Uterus (tissue), 3 donors: ENCODE measurements at regions not wholly inside any gene's neighbourhood (a gene's known extent, or its start where the extent isn't known, plus 50 kb on each side); places are given as distances from the start of the nearest gene placed in this dataset.

Experiments
- DNase-seq, 2 donors: peaks; one replicate each; pipeline ENCODE4 v3.0.0-alpha.2; 2019 to 2020
- H3K27ac ChIP-seq, 2 donors: fragments of 200-600 bp; sonication (generic); 1 replicate in 1 of 2; 2 replicates in 1 of 2; pipeline ENCODE4 v1.5.1; 2016 to 2018
- H3K27me3 ChIP-seq, 2 donors: fragments of 200-600 bp; sonication (generic); one replicate each; pipeline ENCODE4 v1.5.1; 2018 to 2019; ENCODE audit warnings: control low read depth in 1 of 2
- H3K36me3 ChIP-seq, 2 donors: fragments of 200-600 bp; sonication (generic); one replicate each; pipeline ENCODE4 v1.5.1; 2019; ENCODE audit warnings: control low read depth in 1 of 2
- H3K4me1 ChIP-seq, 2 donors: fragments of 200-600 bp; sonication (generic); one replicate each; pipeline ENCODE4 v1.5.1; 2018 to 2019; ENCODE audit warnings: control low read depth in 1 of 2
- H3K4me3 ChIP-seq, 2 donors: fragments of 200-600 bp; sonication (generic); 1 replicate in 1 of 2; 2 replicates in 1 of 2; pipeline ENCODE4 v1.5.1; 2018 to 2019; ENCODE audit warnings: mild to moderate bottlenecking in 1 of 2
- H3K9me3 ChIP-seq, 2 donors: fragments of 200-600 bp; sonication (generic); one replicate each; pipeline ENCODE4 v1.5.1; 2019; ENCODE audit warnings: control low read depth in 1 of 2
- POLR2A ChIP-seq, 2 donors: fragments of 450-650 bp; IDR thresholded peaks; one replicate each; pipeline ENCODE4 v1.6.1; 2016; ENCODE audit warnings: antibody characterized with exemption in 2 of 2, mild to moderate bottlenecking in 1 of 2, moderate library complexity in 1 of 2
- intact Hi-C: fragments of 100-400 bp; cut with DNase I; formaldehyde crosslinking; loops from one replicate; pipeline ENCODE4 v1.15.1; 2023; ENCODE audit warnings: low total_unique reads
- TF ChIP-seq, protein P1 (sequence below), 4 experiments: fragments of 200-600 bp in 2 of 4; fragments of 450-650 bp in 2 of 4; sonication (generic) in 2 of 4; IDR thresholded peaks; one replicate each; pipeline ENCODE4 v1.5.1; 2016 to 2019; ENCODE audit warnings: antibody characterized with exemption in 4 of 4, mild to moderate bottlenecking in 2 of 4, moderate library complexity in 1 of 4
- donor health status: DM: yes; HTN: yes; CAD: no.

- no peaks in the 10 kb centered on the region for H3K27me3 ChIP-seq
- no peaks in the 10 kb centered on the region for H3K36me3 ChIP-seq
- intact Hi-C loops, result no loop called here
- H3K27ac ChIP-seq, result no peak overlapping the region
- no peak overlapping the region for H3K4me3 ChIP-seq
- H3K9me3 ChIP-seq, result no peaks in the 10 kb centered on the region
- DNase-seq, result no peak
- TF ChIP-seq, protein P1, sequence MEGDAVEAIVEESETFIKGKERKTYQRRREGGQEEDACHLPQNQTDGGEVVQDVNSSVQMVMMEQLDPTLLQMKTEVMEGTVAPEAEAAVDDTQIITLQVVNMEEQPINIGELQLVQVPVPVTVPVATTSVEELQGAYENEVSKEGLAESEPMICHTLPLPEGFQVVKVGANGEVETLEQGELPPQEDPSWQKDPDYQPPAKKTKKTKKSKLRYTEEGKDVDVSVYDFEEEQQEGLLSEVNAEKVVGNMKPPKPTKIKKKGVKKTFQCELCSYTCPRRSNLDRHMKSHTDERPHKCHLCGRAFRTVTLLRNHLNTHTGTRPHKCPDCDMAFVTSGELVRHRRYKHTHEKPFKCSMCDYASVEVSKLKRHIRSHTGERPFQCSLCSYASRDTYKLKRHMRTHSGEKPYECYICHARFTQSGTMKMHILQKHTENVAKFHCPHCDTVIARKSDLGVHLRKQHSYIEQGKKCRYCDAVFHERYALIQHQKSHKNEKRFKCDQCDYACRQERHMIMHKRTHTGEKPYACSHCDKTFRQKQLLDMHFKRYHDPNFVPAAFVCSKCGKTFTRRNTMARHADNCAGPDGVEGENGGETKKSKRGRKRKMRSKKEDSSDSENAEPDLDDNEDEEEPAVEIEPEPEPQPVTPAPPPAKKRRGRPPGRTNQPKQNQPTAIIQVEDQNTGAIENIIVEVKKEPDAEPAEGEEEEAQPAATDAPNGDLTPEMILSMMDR (IDR thresholded peaks at IDR 0.05), result no peak
- TF ChIP-seq POLR2A (IDR thresholded peaks at IDR 0.05), result no peak
- no peaks in the 10 kb centered on the region for H3K4me1 ChIP-seq
Measured at GRCh38 chr22:48025096-48025495, 1262.6 kb downstream of the TBC1D22A start.

DNA sequence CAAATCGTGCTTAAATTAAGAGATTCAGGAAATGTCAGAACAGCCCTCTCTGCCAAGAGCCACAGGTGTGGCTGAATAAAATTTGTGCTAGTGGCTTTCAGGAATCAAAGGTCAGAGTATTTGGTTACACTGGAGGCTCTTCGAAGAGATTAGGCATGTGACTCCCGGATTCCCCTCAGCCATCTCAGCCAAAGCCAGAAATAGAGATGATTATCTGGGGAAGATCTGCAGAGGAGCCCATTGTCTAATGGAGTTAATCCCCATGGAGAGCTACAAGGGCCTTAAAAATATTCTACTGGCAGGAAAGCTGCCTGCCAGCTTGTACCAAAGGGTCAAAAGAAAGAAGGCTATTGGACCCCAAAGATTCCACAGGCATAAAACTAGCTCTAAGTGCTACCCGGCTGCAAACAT, 1259.5 kb downstream of the TBC1D22A start:
- intact Hi-C loops, result no loop called here
- Histone ChIP-seq H3K4me1 (no peaks in the 10 kb centered on the region), H3K27me3 (no peaks in the 10 kb centered on the region), H3K36me3 (no peaks in the 10 kb centered on the region), H3K4me3 (no peak overlapping the region), H3K27ac (no peak overlapping the region), H3K9me3 (no peaks in the 10 kb centered on the region)
- TF ChIP-seq, protein P1 (IDR thresholded peaks at IDR 0.05), result no peak
- TF ChIP-seq POLR2A (IDR thresholded peaks at IDR 0.05), result no peak
- no peak for DNase-seq

GRCh38 chr22:48018346-48018745, 1255.9 kb downstream of the TBC1D22A start:
- no peak overlapping the region for H3K27ac ChIP-seq
- intact Hi-C loops, result no loop called here
- H3K4me1 ChIP-seq, result no peaks in the 10 kb centered on the region
- no peaks in the 10 kb centered on the region for H3K27me3 ChIP-seq
- no peak for TF ChIP-seq POLR2A (IDR thresholded peaks at IDR 0.05)
- TF ChIP-seq, protein P1 (IDR thresholded peaks at IDR 0.05), result no peak
- no peak overlapping the region for H3K4me3 ChIP-seq
- H3K36me3 ChIP-seq, result no peaks in the 10 kb centered on the region
- H3K9me3 ChIP-seq, result no peaks in the 10 kb centered on the region
- no peak for DNase-seq

DNA sequence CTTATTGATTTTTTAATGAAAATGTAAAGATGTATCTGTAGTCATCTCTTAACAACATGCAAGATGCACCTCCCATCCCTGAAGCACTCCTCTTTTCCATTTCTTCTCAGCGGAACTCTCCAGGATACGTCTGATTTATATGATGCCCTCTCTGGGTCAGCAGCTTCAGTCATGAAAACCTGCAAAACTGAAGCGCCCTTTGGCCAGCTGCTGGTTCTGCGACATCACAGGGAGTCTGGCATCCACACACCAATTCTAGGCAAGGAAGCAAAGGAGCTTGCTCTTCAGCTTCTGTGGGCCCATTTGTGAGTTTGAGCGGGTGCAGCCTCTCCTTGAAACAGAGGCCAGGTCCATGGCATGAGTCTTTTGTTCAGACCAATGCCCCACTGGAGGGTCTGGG, 1253.3 kb downstream of the TBC1D22A start:
- H3K4me3 ChIP-seq, result no peak overlapping the region
- no peak overlapping the region for H3K27ac ChIP-seq
- no peaks in the 10 kb centered on the region for H3K27me3 ChIP-seq
- no peaks in the 10 kb centered on the region for H3K4me1 ChIP-seq
- no peaks in the 10 kb centered on the region for H3K9me3 ChIP-seq
- intact Hi-C loops, result no loop called here
- TF ChIP-seq POLR2A (IDR thresholded peaks at IDR 0.05), result no peak
- TF ChIP-seq, protein P1 (IDR thresholded peaks at IDR 0.05), result no peak
- H3K36me3 ChIP-seq, result no peaks in the 10 kb centered on the region
- DNase-seq, result no peak

DNA sequence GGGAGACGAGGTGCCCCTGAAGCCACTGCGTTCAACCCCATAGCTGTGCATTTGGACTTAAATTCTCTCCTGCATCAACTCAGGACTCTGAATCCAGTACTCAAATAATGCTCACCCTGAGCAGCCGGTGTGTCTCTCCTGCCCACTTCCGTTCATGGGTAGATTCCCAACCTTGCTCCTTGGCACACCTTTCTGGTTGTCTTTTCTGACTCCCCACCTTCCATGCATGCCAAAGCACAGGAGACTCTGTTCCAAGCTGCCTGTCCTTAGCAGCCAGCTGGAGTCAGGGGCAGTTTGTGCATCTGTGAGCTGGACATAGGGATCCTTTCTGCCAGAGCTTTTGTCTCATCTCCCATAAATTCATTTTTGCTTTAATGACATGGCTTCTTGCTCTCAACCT, 1242.5 kb downstream of the TBC1D22A start:
- no peaks in the 10 kb centered on the region for H3K27me3 ChIP-seq
- DNase-seq, result no peak
- no peaks in the 10 kb centered on the region for H3K36me3 ChIP-seq
- no peaks in the 10 kb centered on the region for H3K4me1 ChIP-seq
- TF ChIP-seq, protein P1 (IDR thresholded peaks at IDR 0.05), result no peak
- no peak for TF ChIP-seq POLR2A (IDR thresholded peaks at IDR 0.05)
- no peaks in the 10 kb centered on the region for H3K9me3 ChIP-seq
- intact Hi-C loops, result no loop called here
- H3K27ac ChIP-seq, result no peak overlapping the region
- no peak overlapping the region for H3K4me3 ChIP-seq
